Neural cell (in vitro differentiated cells): ENCODE measurements at regions not wholly inside any gene's neighbourhood (a gene's known extent, or its start where the extent isn't known, plus 50 kb on each side); places are given as distances from the start of the nearest gene placed in this dataset.

Experiments used
- H2AFZ ChIP-seq: fragments of 200-600, 300-800 bp; sonication (generic), shearing (Covaris generic); 2 replicates; pipeline ENCODE4 v1.6.0; 2014; ENCODE audit warnings: low read depth, mild to moderate bottlenecking, antibody characterized with exemption, low read length, moderate library complexity
- H3F3A ChIP-seq: fragments of 200-600 bp; shearing (Covaris generic); 2 replicates; pipeline ENCODE4 v1.6.1; 2016; ENCODE audit warnings: mild to moderate bottlenecking, moderate library complexity, mixed read lengths, antibody characterized with exemption, low read length; ENCODE audit not compliant: insufficient read depth, poor library complexity, severe bottlenecking
- H3K27ac ChIP-seq: fragments of 200-600, 300-800 bp; sonication (generic), shearing (Covaris generic); 2 replicates; pipeline ENCODE4 v1.5.1; 2014; ENCODE audit warnings: mild to moderate bottlenecking, low read length, moderate library complexity
- H3K27me3 ChIP-seq: fragments of 300-800, 200-600 bp; sonication (generic), shearing (Covaris generic); 2 replicates; pipeline ENCODE4 v1.6.0; 2014; ENCODE audit warnings: mild to moderate bottlenecking, low read depth, low read length, moderate library complexity; ENCODE audit not compliant: insufficient read depth
- H3K36me3 ChIP-seq: fragments of 300-800, 200-600 bp; sonication (generic), shearing (Covaris generic); 2 replicates; pipeline ENCODE4 v1.5.1; 2014; ENCODE audit warnings: mild to moderate bottlenecking, antibody characterized with exemption, low read length, moderate library complexity; ENCODE audit not compliant: insufficient read depth
- H3K4me2 ChIP-seq: fragments of 300-800, 200-600 bp; sonication (generic), shearing (Covaris generic); 2 replicates; pipeline ENCODE4 v1.6.0; 2014; ENCODE audit warnings: mild to moderate bottlenecking, low read length
- H3K4me3 ChIP-seq: fragments of 300-800, 200-600 bp; sonication (generic), shearing (Covaris generic); 2 replicates; pipeline ENCODE4 v1.5.1; 2014; ENCODE audit warnings: mild to moderate bottlenecking, low read length, moderate library complexity
- H3K79me2 ChIP-seq: fragments of 200-600 bp; shearing (Covaris generic); replicated peaks from 2 replicates; pipeline ENCODE4 v1.6.0; 2014; ENCODE audit warnings: mild to moderate bottlenecking, low read length, moderate library complexity; ENCODE audit not compliant: insufficient read depth
- H3K9ac ChIP-seq: fragments of 300-800, 200-600 bp; sonication (generic), shearing (Covaris generic); 2 replicates; pipeline ENCODE4 v1.6.1; 2016; ENCODE audit warnings: mild to moderate bottlenecking, low read length, mixed read lengths
- H3K9me2 ChIP-seq: fragments of 200-600 bp; shearing (Covaris generic); 2 replicates; pipeline ENCODE4 v1.6.1; 2016; ENCODE audit warnings: mild to moderate bottlenecking, low read length, mixed read lengths; ENCODE audit not compliant: insufficient read depth
- H3K9me3 ChIP-seq: fragments of 200-600, 300-800 bp; sonication (generic), shearing (Covaris generic); 2 replicates; pipeline ENCODE4 v1.6.1; 2016; ENCODE audit warnings: mild to moderate bottlenecking, mixed run types, low read length, moderate library complexity, mixed read lengths
- H4K20me1 ChIP-seq: fragments of 200-600 bp; shearing (Covaris generic); 2 replicates; pipeline ENCODE4 v1.6.1; 2016; ENCODE audit warnings: mild to moderate bottlenecking, mixed run types; ENCODE audit not compliant: insufficient read depth
- EP300 ChIP-seq: fragments of 450-650 bp; conservative IDR thresholded peaks from 2 replicates; pipeline ENCODE4 v1.6.1; 2014; ENCODE audit warnings: antibody characterized with exemption, mild to moderate bottlenecking, moderate library complexity; ENCODE audit not compliant: poor library complexity, severe bottlenecking
- EZH2 ChIP-seq: fragments of 200-600, 300-800 bp; shearing (Covaris generic), sonication (generic); IDR thresholded peaks from 2 replicates; pipeline ENCODE4 v1.6.1; 2014; ENCODE audit warnings: antibody characterized with exemption, low read length, borderline replicate concordance, mild to moderate bottlenecking; ENCODE audit not compliant: insufficient read depth, poor library complexity, severe bottlenecking
- MXI1 ChIP-seq: fragments of 450-650 bp; conservative IDR thresholded peaks from 2 replicates; pipeline ENCODE4 v1.6.1; 2014; ENCODE audit warnings: antibody characterized with exemption, mild to moderate bottlenecking; ENCODE audit not compliant: poor library complexity, severe bottlenecking
- POLR2AphosphoS5 ChIP-seq: IDR thresholded peaks from 2 replicates; pipeline ENCODE4 v1.6.1; 2012
- RAD21 ChIP-seq: fragments of 450-650 bp; conservative IDR thresholded peaks from 2 replicates; pipeline ENCODE4 v1.6.1; 2014; ENCODE audit warnings: antibody characterized with exemption, mild to moderate bottlenecking, moderate library complexity
- SMC3 ChIP-seq: fragments of 450-650 bp; conservative IDR thresholded peaks from 2 replicates; pipeline ENCODE4 v1.6.1; 2014; ENCODE audit warnings: antibody characterized with exemption, mild to moderate bottlenecking, moderate library complexity; ENCODE audit not compliant: poor library complexity
- TAF1 ChIP-seq: IDR thresholded peaks from 2 replicates; pipeline ENCODE4 v1.6.1; 2012; ENCODE audit warnings: low read depth
- TF ChIP-seq, protein P1 (sequence below): IDR thresholded peaks from 2 replicates; pipeline ENCODE4 v1.6.1; 2012; ENCODE audit warnings: borderline replicate concordance
- TF ChIP-seq, protein P2 (sequence below): fragments of 450-650 bp; IDR thresholded peaks from 2 replicates; pipeline ENCODE4 v1.5.1; 2014; ENCODE audit warnings: antibody characterized with exemption, mild to moderate bottlenecking, moderate library complexity; ENCODE audit not compliant: poor library complexity, severe bottlenecking

DNA sequence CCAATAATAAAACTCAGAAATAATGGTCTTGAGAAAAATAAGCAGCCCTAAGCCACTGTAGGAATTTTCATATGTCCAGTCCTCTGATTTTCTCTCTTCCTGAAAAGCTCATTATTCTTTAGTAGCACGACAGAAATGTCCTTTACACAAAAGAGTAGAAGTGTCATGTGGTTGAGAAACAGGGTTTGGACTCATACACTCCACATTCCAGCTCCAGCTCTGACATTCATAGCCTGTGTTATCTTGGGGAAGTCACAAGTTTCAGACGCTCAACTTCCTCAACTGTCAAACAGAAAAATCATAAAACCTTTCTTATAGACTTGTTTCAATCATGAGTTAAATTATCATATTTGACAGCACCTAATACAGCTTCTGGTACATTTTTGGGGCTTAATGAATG lies 511.5 kb downstream of the TNS1 start:
- no peak overlapping the region for H3K4me3 ChIP-seq
- no peaks in the 10 kb centered on the region for H3K9me2 ChIP-seq
- no peaks in the 10 kb centered on the region for H3K27me3 ChIP-seq
- H3K4me2 ChIP-seq = no peak overlapping the region
- no peaks in the 10 kb centered on the region for H3K9me3 ChIP-seq
- no peaks in the 10 kb centered on the region for H3K36me3 ChIP-seq
- no peaks in the 10 kb centered on the region for H3K79me2 ChIP-seq
- no peaks in the 10 kb centered on the region for H3F3A ChIP-seq
- no peak overlapping the region for H3K27ac ChIP-seq
- no peak for TF ChIP-seq TAF1
- TF ChIP-seq EZH2 = no peak
- TF ChIP-seq, protein P1, sequence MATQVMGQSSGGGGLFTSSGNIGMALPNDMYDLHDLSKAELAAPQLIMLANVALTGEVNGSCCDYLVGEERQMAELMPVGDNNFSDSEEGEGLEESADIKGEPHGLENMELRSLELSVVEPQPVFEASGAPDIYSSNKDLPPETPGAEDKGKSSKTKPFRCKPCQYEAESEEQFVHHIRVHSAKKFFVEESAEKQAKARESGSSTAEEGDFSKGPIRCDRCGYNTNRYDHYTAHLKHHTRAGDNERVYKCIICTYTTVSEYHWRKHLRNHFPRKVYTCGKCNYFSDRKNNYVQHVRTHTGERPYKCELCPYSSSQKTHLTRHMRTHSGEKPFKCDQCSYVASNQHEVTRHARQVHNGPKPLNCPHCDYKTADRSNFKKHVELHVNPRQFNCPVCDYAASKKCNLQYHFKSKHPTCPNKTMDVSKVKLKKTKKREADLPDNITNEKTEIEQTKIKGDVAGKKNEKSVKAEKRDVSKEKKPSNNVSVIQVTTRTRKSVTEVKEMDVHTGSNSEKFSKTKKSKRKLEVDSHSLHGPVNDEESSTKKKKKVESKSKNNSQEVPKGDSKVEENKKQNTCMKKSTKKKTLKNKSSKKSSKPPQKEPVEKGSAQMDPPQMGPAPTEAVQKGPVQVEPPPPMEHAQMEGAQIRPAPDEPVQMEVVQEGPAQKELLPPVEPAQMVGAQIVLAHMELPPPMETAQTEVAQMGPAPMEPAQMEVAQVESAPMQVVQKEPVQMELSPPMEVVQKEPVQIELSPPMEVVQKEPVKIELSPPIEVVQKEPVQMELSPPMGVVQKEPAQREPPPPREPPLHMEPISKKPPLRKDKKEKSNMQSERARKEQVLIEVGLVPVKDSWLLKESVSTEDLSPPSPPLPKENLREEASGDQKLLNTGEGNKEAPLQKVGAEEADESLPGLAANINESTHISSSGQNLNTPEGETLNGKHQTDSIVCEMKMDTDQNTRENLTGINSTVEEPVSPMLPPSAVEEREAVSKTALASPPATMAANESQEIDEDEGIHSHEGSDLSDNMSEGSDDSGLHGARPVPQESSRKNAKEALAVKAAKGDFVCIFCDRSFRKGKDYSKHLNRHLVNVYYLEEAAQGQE = no peak
- H4K20me1 ChIP-seq = no peaks in the 10 kb centered on the region
- no peak overlapping the region for H2AFZ ChIP-seq
- H3K9ac ChIP-seq = no peak overlapping the region

DNA sequence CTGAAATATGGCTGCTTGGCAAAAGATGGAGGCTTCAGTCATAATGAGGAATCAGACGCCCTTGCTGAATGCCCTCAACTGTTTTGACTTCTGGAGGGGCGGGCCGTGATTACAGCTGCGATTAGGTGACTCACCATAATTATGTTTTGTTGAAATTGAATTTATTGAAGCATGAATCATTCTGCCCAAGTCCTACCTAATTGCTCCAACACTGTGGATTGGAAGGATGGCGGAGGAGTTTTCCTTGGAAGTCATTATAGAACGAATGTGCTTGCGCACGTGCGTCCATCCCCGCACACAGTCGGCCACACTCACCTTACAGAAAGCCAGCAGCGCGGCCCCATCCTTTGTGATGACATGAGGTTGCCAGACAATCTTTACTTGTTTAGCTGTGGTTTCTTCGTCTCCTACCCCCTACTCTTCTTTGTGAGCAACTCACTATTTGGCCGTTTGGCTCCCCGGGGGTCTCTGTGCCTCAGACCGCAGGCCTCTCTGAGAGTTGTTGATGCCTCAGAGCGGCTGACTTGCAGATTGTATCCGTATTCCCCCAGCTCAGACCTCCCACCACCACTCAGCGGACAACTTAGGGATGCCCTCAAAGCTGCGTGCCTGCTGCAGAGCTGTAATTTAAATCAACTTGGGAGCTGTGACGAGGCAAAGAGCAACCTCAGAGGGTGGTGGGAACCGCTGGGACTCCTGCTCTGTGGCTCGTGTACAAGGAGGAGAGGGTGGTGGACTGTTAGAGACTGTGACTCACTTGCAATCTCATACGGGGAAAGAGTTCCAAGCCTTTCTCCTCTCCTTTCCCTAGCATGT lies 513.4 kb downstream of the TNS1 start:
- Histone ChIP-seq H3K36me3 (no peaks in the 10 kb centered on the region), H3K9me3 (no peaks in the 10 kb centered on the region), H3F3A (no peaks in the 10 kb centered on the region), H3K4me3 (no peak overlapping the region), H3K9me2 (no peaks in the 10 kb centered on the region), H3K27ac (no peak overlapping the region), H3K79me2 (no peaks in the 10 kb centered on the region), H3K27me3 (no peaks in the 10 kb centered on the region), H4K20me1 (no peaks in the 10 kb centered on the region), H3K4me2 (no peak overlapping the region), H2AFZ (no peak overlapping the region), H3K9ac (no peak overlapping the region)
- TF ChIP-seq, protein P1 = no peak
- TF ChIP-seq POLR2AphosphoS5 (no peak), EZH2 (no peak), MXI1 (no peak), TAF1 (no peak), EP300 (no peak), SMC3 (no peak), RAD21 (no peak)
- TF ChIP-seq, protein P2, sequence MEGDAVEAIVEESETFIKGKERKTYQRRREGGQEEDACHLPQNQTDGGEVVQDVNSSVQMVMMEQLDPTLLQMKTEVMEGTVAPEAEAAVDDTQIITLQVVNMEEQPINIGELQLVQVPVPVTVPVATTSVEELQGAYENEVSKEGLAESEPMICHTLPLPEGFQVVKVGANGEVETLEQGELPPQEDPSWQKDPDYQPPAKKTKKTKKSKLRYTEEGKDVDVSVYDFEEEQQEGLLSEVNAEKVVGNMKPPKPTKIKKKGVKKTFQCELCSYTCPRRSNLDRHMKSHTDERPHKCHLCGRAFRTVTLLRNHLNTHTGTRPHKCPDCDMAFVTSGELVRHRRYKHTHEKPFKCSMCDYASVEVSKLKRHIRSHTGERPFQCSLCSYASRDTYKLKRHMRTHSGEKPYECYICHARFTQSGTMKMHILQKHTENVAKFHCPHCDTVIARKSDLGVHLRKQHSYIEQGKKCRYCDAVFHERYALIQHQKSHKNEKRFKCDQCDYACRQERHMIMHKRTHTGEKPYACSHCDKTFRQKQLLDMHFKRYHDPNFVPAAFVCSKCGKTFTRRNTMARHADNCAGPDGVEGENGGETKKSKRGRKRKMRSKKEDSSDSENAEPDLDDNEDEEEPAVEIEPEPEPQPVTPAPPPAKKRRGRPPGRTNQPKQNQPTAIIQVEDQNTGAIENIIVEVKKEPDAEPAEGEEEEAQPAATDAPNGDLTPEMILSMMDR = no peak
